SK-N-SH treated with all-trans-retinoic acid at 6 μM for 48 hours (cell line): ENCODE measurements at regions not wholly inside any gene's neighbourhood (a gene's known extent, or its start where the extent isn't known, plus 50 kb on each side); places are given as distances from the start of the nearest gene placed in this dataset.

Source experiments
- ATAC-seq: fragments of 200-7000 bp; cut with Tn5 transposase; 3 replicates; pipeline ENCODE4 v1.9.1; 2020; ENCODE audit warnings: mild to moderate bottlenecking, moderate library complexity
- ARNTL ChIP-seq: fragments of 450-650 bp; formaldehyde crosslinking; IDR thresholded peaks from 2 replicates; pipeline ENCODE4 v1.5.0; 2020; ENCODE audit warnings: low read depth, mild to moderate bottlenecking, moderate library complexity, borderline replicate concordance
- BACH2 ChIP-seq: fragments of 250-450 bp; sonication (Bioruptor Pico); IDR thresholded peaks from 2 replicates; pipeline ENCODE4 v1.9.0; 2021; ENCODE audit warnings: mild to moderate bottlenecking, borderline replicate concordance
- CSDC2 ChIP-seq: fragments of 250-450 bp; sonication (Bioruptor Pico); IDR thresholded peaks from 2 replicates; pipeline ENCODE4 v1.5.0; 2020; ENCODE audit warnings: mild to moderate bottlenecking, moderate library complexity
- ESRRG ChIP-seq: fragments of 250-450 bp; sonication (Bioruptor Pico); IDR thresholded peaks from 2 replicates; pipeline ENCODE4 v1.6.1; 2021; ENCODE audit warnings: mild to moderate bottlenecking
- GLIS3 ChIP-seq: fragments of 250-450 bp; sonication (Bioruptor Pico); IDR thresholded peaks from 2 replicates; pipeline ENCODE4 v1.5.0; 2020; ENCODE audit warnings: mild to moderate bottlenecking, moderate library complexity
- ISL1 ChIP-seq: fragments of 250-450 bp; sonication (Bioruptor Pico); IDR thresholded peaks from 2 replicates; pipeline ENCODE4 v2.1.2; 2022; ENCODE audit warnings: mild to moderate bottlenecking, moderate library complexity
- OSR1 ChIP-seq: fragments of 250-450 bp; sonication (Bioruptor Pico); IDR thresholded peaks from 2 replicates; pipeline ENCODE4 v1.8.0; 2022; ENCODE audit warnings: moderate library complexity, mild to moderate bottlenecking, inconsistent platforms
- PPARA ChIP-seq: fragments of 250-450 bp; sonication (Bioruptor Pico); IDR thresholded peaks from 2 replicates; pipeline ENCODE4 v1.5.0; 2020; ENCODE audit warnings: mild to moderate bottlenecking, borderline replicate concordance
- RARB ChIP-seq: fragments of 250-450 bp; sonication (Bioruptor Pico); IDR thresholded peaks from 2 replicates; pipeline ENCODE4 v1.8.0; 2021; ENCODE audit warnings: mild to moderate bottlenecking, moderate library complexity
- SNAI2 ChIP-seq: fragments of 250-450 bp; sonication (Bioruptor Pico); IDR thresholded peaks from 2 replicates; pipeline ENCODE4 v1.5.0; 2020; ENCODE audit warnings: mild to moderate bottlenecking, moderate library complexity
- TCF4 ChIP-seq: fragments of 250-450 bp; sonication (Bioruptor Pico); IDR thresholded peaks from 2 replicates; pipeline ENCODE4 v1.8.0; 2021; ENCODE audit warnings: mild to moderate bottlenecking, moderate library complexity, borderline replicate concordance
- TOX ChIP-seq: fragments of 250-450 bp; sonication (Bioruptor Pico); IDR thresholded peaks from 2 replicates; pipeline ENCODE4 v1.8.0; 2021; ENCODE audit warnings: mild to moderate bottlenecking, moderate library complexity, borderline replicate concordance
- ZC3H10 ChIP-seq: fragments of 250-450 bp; sonication (Bioruptor Pico); IDR thresholded peaks from 2 replicates; pipeline ENCODE4 v1.5.1; 2021; ENCODE audit warnings: mild to moderate bottlenecking, moderate library complexity
- ZFP3 ChIP-seq: fragments of 250-450 bp; sonication (Bioruptor Pico); IDR thresholded peaks from 2 replicates; pipeline ENCODE4 v1.5.0; 2020; ENCODE audit warnings: mild to moderate bottlenecking, moderate library complexity
- ZFP30 ChIP-seq: fragments of 450-650 bp; formaldehyde crosslinking; IDR thresholded peaks from 2 replicates; pipeline ENCODE4 v1.5.0; 2022; ENCODE audit warnings: mild to moderate bottlenecking, moderate library complexity
- ZNF70 ChIP-seq: fragments of 450-650 bp; formaldehyde crosslinking; IDR thresholded peaks from 2 replicates; pipeline ENCODE4 v1.5.0; 2020; ENCODE audit warnings: mild to moderate bottlenecking, moderate library complexity
- ZNF8 ChIP-seq: fragments of 450-650 bp; formaldehyde crosslinking; IDR thresholded peaks from 2 replicates; pipeline ENCODE4 v1.5.0; 2020; ENCODE audit warnings: mild to moderate bottlenecking, moderate library complexity
- TF ChIP-seq, protein P1 (sequence below): fragments of 250-450 bp; sonication (Bioruptor Pico); IDR thresholded peaks from 2 replicates; pipeline ENCODE4 v1.8.0; 2021; ENCODE audit warnings: low read depth, mild to moderate bottlenecking, moderate library complexity, borderline replicate concordance
- TF ChIP-seq, protein P2 (sequence below): fragments of 250-450 bp; sonication (Bioruptor Pico); IDR thresholded peaks from 2 replicates; pipeline ENCODE4 v1.5.1; 2021; ENCODE audit warnings: mild to moderate bottlenecking, moderate library complexity
- TF ChIP-seq, protein P3 (sequence below): fragments of 250-450 bp; sonication (Bioruptor Pico); IDR thresholded peaks from 2 replicates; pipeline ENCODE4 v1.5.0; 2020; ENCODE audit warnings: mild to moderate bottlenecking, moderate library complexity
- TF ChIP-seq, protein P4 (sequence below): fragments of 250-450 bp; sonication (Bioruptor Pico); IDR thresholded peaks from 2 replicates; pipeline ENCODE4 v1.5.1; 2020; ENCODE audit warnings: low read depth, mild to moderate bottlenecking, moderate library complexity

DNA sequence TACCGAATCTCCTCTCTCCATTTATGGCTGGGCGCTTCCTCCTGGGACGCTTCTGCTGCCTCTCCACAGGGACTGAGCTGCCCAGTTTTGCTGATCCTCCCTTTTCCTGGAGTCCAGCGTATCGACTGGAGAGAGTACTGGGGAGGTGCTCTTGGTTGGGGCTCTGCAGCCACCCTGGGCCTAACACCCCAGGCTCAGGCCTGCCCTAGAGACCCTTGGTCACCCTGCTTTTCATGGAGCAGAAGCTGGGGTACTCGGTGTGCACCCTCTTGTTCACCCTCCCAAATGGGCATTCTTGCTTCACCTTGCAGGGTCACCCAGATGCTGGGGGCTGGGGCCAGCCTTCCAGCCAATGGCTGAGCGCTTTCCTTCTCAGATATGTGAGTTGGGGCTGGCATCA lies 88.8 kb upstream of the RET start:
- TF ChIP-seq ISL1 (CRISPR knock-in tag), result no peak
- no peak for TF ChIP-seq ZFP30 (CRISPR knock-in tag)
- TF ChIP-seq, protein P1, sequence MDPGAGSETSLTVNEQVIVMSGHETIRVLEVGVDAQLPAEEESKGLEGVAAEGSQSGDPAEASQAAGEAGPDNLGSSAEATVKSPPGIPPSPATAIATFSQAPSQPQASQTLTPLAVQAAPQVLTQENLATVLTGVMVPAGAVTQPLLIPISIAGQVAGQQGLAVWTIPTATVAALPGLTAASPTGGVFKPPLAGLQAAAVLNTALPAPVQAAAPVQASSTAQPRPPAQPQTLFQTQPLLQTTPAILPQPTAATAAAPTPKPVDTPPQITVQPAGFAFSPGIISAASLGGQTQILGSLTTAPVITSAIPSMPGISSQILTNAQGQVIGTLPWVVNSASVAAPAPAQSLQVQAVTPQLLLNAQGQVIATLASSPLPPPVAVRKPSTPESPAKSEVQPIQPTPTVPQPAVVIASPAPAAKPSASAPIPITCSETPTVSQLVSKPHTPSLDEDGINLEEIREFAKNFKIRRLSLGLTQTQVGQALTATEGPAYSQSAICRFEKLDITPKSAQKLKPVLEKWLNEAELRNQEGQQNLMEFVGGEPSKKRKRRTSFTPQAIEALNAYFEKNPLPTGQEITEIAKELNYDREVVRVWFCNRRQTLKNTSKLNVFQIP, result no peak
- no peak for TF ChIP-seq ZFP3 (CRISPR knock-in tag)
- no peak for TF ChIP-seq OSR1 (CRISPR knock-in tag)
- TF ChIP-seq ESRRG (CRISPR knock-in tag), result no peak
- no peak for TF ChIP-seq ZC3H10 (CRISPR knock-in tag)
- TF ChIP-seq, protein P2, sequence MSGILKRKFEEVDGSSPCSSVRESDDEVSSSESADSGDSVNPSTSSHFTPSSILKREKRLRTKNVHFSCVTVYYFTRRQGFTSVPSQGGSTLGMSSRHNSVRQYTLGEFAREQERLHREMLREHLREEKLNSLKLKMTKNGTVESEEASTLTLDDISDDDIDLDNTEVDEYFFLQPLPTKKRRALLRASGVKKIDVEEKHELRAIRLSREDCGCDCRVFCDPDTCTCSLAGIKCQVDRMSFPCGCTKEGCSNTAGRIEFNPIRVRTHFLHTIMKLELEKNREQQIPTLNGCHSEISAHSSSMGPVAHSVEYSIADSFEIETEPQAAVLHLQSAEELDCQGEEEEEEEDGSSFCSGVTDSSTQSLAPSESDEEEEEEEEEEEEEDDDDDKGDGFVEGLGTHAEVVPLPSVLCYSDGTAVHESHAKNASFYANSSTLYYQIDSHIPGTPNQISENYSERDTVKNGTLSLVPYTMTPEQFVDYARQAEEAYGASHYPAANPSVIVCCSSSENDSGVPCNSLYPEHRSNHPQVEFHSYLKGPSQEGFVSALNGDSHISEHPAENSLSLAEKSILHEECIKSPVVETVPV (CRISPR knock-in tag), result no peak
- TF ChIP-seq SNAI2 (CRISPR knock-in tag), result no peak
- TF ChIP-seq ZNF8 (CRISPR knock-in tag), result no peak
- TF ChIP-seq CSDC2 (CRISPR knock-in tag), result no peak
- no peak for TF ChIP-seq ARNTL (CRISPR knock-in tag)
- no peak for TF ChIP-seq TOX
- no peak for TF ChIP-seq GLIS3
- TF ChIP-seq PPARA (CRISPR knock-in tag), result no peak
- no peak for TF ChIP-seq TCF4
- TF ChIP-seq ZNF70, result no peak
- TF ChIP-seq, all 23 proteins: peak for 0
- no peak for ATAC-seq

DNA sequence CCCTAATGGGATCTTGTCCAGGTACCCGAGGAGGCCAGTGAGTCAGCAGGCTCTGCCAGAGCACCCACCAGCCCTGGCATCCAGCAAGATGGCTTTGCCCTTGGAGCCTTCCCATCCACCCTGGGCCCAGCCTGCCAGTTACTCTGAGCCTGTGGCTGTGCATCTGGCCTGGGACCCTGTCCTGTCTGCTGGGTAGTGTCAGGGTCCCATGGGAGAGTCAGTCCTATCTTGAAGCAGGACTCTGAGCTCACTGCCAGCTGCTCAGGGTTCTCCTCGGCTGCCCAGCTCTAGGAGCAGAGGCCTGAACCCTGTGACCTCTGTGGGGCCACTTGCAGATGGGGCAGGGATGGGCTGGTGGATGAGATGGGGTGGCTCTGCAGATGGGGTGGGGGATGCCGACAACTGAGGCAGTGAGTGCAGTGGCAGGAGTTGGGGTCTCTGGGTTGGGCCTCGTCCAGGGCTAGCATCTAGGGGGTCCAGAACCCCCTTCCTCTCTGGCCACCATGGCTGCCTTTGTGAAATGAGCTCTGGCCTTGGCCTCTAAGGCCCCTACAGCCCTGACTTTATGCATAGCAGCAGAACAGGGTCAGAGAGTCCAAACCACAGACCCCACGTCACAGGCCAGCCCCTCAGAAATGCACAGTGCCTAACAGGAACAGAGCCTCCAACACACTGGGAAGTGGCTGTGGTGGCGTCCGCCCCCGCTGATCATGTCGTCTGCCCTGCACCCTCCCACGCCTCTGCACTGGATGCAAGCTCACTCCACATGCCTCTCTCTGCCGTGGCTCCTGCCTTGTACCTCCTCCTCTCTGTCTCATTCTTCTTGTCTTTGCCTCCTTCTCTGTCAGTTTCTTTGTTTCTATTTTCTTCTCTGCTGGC lies 88.1 kb upstream of the RET start:
- no peak for ATAC-seq
- TF ChIP-seq OSR1 (CRISPR knock-in tag) (no peak), ZNF8 (CRISPR knock-in tag) (no peak), GLIS3 (no peak), TCF4 (no peak), ZFP30 (CRISPR knock-in tag) (no peak), SNAI2 (CRISPR knock-in tag) (no peak)
- TF ChIP-seq, protein P2 (CRISPR knock-in tag), result no peak

DNA sequence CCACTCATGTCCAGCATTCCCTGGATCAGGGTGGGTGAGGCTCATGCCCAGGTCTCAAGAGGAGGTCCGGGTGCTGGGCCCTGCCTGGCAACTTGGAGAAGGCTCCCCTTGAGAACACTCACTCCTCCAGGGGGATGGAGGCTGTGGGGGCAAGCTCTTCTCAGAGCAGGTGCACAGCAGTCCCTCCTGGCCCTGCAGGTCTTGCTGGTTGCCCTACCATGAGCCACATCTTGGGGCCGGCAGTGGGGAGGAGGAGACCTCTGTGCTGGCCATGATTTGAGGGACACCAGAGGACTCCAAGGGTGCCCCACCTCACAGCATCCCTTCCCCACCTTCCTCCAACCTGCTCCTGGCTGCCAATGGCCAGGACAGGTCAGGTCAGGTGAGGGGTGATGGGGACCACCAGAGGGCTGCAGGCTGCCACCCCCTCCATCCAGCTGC lies 87.4 kb upstream of the RET start:
- no peak for TF ChIP-seq ARNTL (CRISPR knock-in tag)
- TF ChIP-seq ZFP3 (CRISPR knock-in tag), result no peak
- TF ChIP-seq TOX, result no peak
- TF ChIP-seq GLIS3, result no peak
- TF ChIP-seq, protein P3, sequence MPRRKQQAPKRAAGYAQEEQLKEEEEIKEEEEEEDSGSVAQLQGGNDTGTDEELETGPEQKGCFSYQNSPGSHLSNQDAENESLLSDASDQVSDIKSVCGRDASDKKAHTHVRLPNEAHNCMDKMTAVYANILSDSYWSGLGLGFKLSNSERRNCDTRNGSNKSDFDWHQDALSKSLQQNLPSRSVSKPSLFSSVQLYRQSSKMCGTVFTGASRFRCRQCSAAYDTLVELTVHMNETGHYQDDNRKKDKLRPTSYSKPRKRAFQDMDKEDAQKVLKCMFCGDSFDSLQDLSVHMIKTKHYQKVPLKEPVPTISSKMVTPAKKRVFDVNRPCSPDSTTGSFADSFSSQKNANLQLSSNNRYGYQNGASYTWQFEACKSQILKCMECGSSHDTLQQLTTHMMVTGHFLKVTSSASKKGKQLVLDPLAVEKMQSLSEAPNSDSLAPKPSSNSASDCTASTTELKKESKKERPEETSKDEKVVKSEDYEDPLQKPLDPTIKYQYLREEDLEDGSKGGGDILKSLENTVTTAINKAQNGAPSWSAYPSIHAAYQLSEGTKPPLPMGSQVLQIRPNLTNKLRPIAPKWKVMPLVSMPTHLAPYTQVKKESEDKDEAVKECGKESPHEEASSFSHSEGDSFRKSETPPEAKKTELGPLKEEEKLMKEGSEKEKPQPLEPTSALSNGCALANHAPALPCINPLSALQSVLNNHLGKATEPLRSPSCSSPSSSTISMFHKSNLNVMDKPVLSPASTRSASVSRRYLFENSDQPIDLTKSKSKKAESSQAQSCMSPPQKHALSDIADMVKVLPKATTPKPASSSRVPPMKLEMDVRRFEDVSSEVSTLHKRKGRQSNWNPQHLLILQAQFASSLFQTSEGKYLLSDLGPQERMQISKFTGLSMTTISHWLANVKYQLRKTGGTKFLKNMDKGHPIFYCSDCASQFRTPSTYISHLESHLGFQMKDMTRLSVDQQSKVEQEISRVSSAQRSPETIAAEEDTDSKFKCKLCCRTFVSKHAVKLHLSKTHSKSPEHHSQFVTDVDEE (CRISPR knock-in tag), result no peak
- no peak for TF ChIP-seq ZC3H10 (CRISPR knock-in tag)
- no peak for TF ChIP-seq RARB
- TF ChIP-seq, protein P1, result no peak
- TF ChIP-seq TCF4, result no peak
- TF ChIP-seq PPARA (CRISPR knock-in tag), result no peak
- TF ChIP-seq OSR1 (CRISPR knock-in tag), result no peak
- TF ChIP-seq, protein P2 (CRISPR knock-in tag), result no peak
- TF ChIP-seq CSDC2 (CRISPR knock-in tag), result no peak
- no peak for TF ChIP-seq ZFP30 (CRISPR knock-in tag)
- TF ChIP-seq SNAI2 (CRISPR knock-in tag), result no peak
- TF ChIP-seq BACH2 (CRISPR knock-in tag), result no peak
- TF ChIP-seq, protein P4, sequence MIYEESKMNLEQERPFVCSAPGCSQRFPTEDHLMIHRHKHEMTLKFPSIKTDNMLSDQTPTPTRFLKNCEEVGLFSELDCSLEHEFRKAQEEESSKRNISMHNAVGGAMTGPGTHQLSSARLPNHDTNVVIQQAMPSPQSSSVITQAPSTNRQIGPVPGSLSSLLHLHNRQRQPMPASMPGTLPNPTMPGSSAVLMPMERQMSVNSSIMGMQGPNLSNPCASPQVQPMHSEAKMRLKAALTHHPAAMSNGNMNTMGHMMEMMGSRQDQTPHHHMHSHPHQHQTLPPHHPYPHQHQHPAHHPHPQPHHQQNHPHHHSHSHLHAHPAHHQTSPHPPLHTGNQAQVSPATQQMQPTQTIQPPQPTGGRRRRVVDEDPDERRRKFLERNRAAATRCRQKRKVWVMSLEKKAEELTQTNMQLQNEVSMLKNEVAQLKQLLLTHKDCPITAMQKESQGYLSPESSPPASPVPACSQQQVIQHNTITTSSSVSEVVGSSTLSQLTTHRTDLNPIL (CRISPR knock-in tag), result no peak
- no peak for ATAC-seq
